ENCODE measurements at regions not wholly inside any gene's neighbourhood (a gene's known extent, or its start where the extent isn't known, plus 50 kb on each side); places are given as distances from the start of the nearest gene placed in this dataset.

GRCh38 chr2:21571686-21572085 lies 447.9 kb downstream of the TDRD15 start:
- no TSS peak for BruUV-seq (replicated peaks)
- no peak for DNase-seq
- Histone ChIP-seq H3K4me3 (ENCODE audit: low read depth, low read length) (no peak overlapping the region), H3K9me3 (0 out of 2 replicates have a peak, but pooled peaks cover 3% of the 10 kb centered on the region), H3K4me1 (no peaks in the 10 kb centered on the region), H3K27me3 (replicated peaks; ENCODE audit: control insufficient read depth, insufficient read depth, low read length) (no peaks in the 10 kb centered on the region), H3K36me3 (ENCODE audit: control insufficient read depth, insufficient read depth, low read length) (no peaks in the 10 kb centered on the region)
- POLR2A ChIA-PET, result no interaction called here
- intact Hi-C loops (cut with micrococcal nuclease; ENCODE audit: unreplicated experiment), result no loop called here
- H3K4me1 Mint-ChIP-seq (ENCODE audit: low read depth, unreplicated experiment), result no peaks in the 10 kb centered on the region
- TF ChIP-seq CTCF (IDR thresholded peaks at IDR 0.05; ENCODE audit: insufficient read depth in 1 of 2, low read depth in 1 of 2, low read length in 1 of 2, severe bottlenecking in 1 of 2, unreplicated experiment in 1 of 2), result no peak
- no peaks in the 10 kb centered on the region for H3K9me3 Mint-ChIP-seq (ENCODE audit: unreplicated experiment)
- CTCF ChIA-PET, result no interaction called here
- peaks cover 5% of the 10 kb centered on the region for H3K27me3 Mint-ChIP-seq (ENCODE audit: insufficient read depth, unreplicated experiment)
- H3K36me3 Mint-ChIP-seq (ENCODE audit: insufficient read depth, unreplicated experiment), result no peaks in the 10 kb centered on the region
- H3K27ac Mint-ChIP-seq (ENCODE audit: unreplicated experiment), result no peak overlapping the region
- no peak overlapping the region for H3K4me3 Mint-ChIP-seq (ENCODE audit: unreplicated experiment)

- TF ChIP-seq CTCF (IDR thresholded peaks at IDR 0.05; ENCODE audit: insufficient read depth in 1 of 2, low read depth in 1 of 2, low read length in 1 of 2, severe bottlenecking in 1 of 2, unreplicated experiment in 1 of 2), result no peak
- Histone ChIP-seq H3K9me3 (no peaks in the 10 kb centered on the region), H3K4me3 (ENCODE audit: low read depth, low read length) (no peak overlapping the region), H3K27me3 (replicated peaks; ENCODE audit: control insufficient read depth, insufficient read depth, low read length) (no peaks in the 10 kb centered on the region), H3K36me3 (ENCODE audit: control insufficient read depth, insufficient read depth, low read length) (no peaks in the 10 kb centered on the region), H3K4me1 (no peaks in the 10 kb centered on the region)
- Mint-ChIP-seq H3K4me1 (ENCODE audit: low read depth, unreplicated experiment) (no peaks in the 10 kb centered on the region), H3K27ac (ENCODE audit: unreplicated experiment) (no peak overlapping the region), H3K27me3 (ENCODE audit: insufficient read depth, unreplicated experiment) (peaks cover 18% of the 10 kb centered on the region), H3K4me3 (ENCODE audit: unreplicated experiment) (no peak overlapping the region), H3K9me3 (ENCODE audit: unreplicated experiment) (no peaks in the 10 kb centered on the region), H3K36me3 (ENCODE audit: insufficient read depth, unreplicated experiment) (no peaks in the 10 kb centered on the region)
- CTCF ChIA-PET, result no interaction called here
- POLR2A ChIA-PET, result no interaction called here
- BruUV-seq (replicated peaks), result no TSS peak
- no peak for DNase-seq
- intact Hi-C loops (cut with micrococcal nuclease; ENCODE audit: unreplicated experiment), result no loop called here
Observed at GRCh38 chr2:21580391-21580790, 456.6 kb downstream of the TDRD15 start.

- Mint-ChIP-seq H3K4me3 (ENCODE audit: unreplicated experiment) (no peak overlapping the region), H3K4me1 (ENCODE audit: low read depth, unreplicated experiment) (no peaks in the 10 kb centered on the region), H3K27me3 (ENCODE audit: insufficient read depth, unreplicated experiment) (peaks cover 14% of the 10 kb centered on the region), H3K27ac (ENCODE audit: unreplicated experiment) (no peak overlapping the region), H3K36me3 (ENCODE audit: insufficient read depth, unreplicated experiment) (no peaks in the 10 kb centered on the region), H3K9me3 (ENCODE audit: unreplicated experiment) (no peaks in the 10 kb centered on the region)
- Histone ChIP-seq H3K9me3 (no peaks in the 10 kb centered on the region), H3K4me1 (no peaks in the 10 kb centered on the region), H3K4me3 (ENCODE audit: low read depth, low read length) (no peak overlapping the region), H3K36me3 (ENCODE audit: control insufficient read depth, insufficient read depth, low read length) (no peaks in the 10 kb centered on the region), H3K27me3 (replicated peaks; ENCODE audit: control insufficient read depth, insufficient read depth, low read length) (no peaks in the 10 kb centered on the region)
- CTCF ChIA-PET, result no interaction called here
- BruUV-seq (replicated peaks), result no TSS peak
- no peak for TF ChIP-seq CTCF (IDR thresholded peaks at IDR 0.05; ENCODE audit: insufficient read depth in 1 of 2, low read depth in 1 of 2, low read length in 1 of 2, severe bottlenecking in 1 of 2, unreplicated experiment in 1 of 2)
- POLR2A ChIA-PET, result no interaction called here
- intact Hi-C loops (cut with micrococcal nuclease; ENCODE audit: unreplicated experiment), result no loop called here
- DNase-seq, result no peak
Observed at GRCh38 chr2:21585881-21586280, 462.1 kb downstream of the TDRD15 start.

Measured in Caco-2 (cell line).